ENCODE measurements at regions not wholly inside any gene's neighbourhood (a gene's known extent, or its start where the extent isn't known, plus 50 kb on each side); places are given as distances from the start of the nearest gene placed in this dataset.
A peak's percentile ranks its signal among the peaks of the same experiment; 100 is the strongest.

DNA sequence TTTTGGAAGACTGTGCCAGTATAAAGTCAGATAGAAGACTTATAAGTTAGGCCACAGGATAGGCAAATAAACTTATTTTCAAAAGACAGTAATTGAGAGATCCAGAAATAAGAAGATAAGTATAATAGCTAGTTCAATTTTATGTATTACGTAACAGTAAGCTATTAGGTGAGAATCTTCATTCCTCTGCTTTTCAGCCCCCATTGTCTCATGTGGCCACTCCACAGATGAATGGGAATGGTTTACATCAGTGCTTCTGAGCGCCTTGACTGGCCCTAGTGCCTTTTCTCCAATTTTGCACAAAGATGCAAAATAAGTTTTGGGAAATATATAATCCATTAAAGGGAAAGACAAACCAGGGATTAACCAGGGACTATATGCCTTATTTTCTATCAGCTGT lies 550.5 kb downstream of the MMUT start:
- DNase-seq (ENCODE audit: low read depth): no peak

DNA sequence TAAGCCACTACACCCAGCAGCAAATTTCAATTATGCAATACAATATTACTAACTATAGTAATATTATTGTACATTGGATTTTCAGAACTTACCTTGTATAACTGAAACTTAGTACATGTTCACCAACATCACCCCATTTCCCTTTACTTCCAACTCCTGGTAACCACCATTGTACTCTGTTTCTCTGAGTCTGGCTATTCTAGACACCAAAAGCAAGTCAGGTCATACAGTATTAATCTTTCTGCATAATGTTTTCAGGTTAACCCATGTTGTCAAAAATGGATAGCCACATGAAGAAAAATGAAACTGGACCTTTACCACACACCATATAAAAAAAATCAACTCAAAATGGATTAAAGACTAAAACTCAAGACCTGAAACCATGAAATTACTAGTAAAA lies 558.2 kb downstream of the MMUT start:
- DNase-seq (ENCODE audit: low read depth): no peak

GRCh38 chr6:48894469-48894868 lies 568.6 kb downstream of the MMUT start:
- no peak for DNase-seq (ENCODE audit: low read depth)

GRCh38 chr6:48893048-48893447 lies 570.0 kb downstream of the MMUT start:
- no peak for DNase-seq (ENCODE audit: low read depth)

DNA sequence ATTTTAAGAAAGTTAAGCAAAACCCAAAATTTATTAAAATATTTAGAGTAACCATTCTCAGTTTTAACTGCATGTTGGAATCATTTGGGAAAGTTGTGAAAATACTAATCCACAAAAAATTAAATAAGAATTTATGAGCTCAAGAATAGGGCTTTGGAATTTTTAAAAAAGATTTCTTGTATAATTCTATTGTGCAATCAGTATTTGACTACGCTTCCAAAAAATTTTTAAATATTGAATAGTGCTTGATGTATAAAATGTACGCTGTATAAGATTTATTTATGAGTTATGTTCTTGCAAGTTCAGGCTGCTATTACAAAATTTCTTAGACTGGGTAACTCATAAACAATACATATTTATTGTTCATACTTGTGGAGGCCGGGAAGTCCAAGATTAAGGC lies 571.7 kb downstream of the MMUT start:
- DNase-seq (ENCODE audit: low read depth): no peak

DNA sequence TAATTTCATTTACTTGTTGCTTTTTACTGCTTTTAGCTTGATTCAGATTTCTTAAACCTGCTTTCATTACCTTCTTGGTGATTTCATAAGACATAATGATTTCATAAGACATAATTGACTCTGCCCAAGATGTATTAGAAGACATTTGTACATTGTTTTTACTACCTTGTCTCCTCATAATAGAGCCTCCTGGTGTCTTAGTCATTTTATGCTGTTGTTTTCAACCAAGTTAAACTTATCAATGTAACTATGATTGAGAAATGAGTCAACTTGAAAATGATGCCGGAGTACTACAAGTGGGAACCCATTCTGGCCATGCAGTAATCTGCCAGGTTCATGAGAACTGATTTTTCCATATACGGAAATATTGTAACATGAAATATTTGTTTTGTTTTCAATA lies 573.6 kb downstream of the MMUT start:
- no peak for DNase-seq (ENCODE audit: low read depth)

DNA sequence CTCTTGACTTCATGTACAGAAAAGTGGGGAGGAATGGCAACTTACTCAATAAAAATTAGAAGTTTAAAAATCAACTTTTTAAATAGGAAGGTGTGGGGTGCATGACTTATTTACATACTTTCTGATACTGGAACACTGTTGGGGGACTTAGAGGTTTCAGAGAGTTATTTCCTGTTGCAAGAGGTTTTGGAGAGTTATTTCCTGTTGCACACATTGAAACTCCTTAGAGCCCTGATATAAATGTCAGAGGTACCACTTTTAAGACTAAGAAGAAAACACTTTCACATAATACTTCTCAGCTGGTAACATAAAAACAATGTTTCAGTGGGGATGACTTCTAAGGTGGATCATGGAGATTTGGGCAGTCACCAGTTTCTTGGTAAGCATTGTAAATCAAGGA lies 579.9 kb downstream of the MMUT start:
- DNase-seq (ENCODE audit: low read depth): no peak

DNA sequence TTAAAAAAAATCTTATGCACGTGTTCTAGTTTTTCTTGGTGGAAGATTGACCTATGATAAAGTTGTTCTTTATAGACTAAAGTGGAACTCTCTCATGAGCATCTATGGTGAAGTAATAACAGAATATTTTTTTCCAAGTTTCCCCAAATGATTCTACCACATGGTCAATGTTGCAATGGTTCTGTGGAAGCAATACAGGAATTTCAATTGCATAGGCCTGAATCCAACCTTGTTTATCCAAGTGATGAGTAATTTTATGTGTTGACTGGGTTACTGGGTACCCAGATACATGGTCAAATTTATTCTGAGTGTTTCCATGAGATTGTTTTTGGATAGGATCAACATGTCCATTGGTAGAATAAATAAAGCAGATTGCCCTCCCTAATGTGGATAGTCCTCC lies 581.5 kb downstream of the MMUT start:
- DNase-seq (ENCODE audit: low read depth): no peak

GRCh38 chr6:48869595-48869994 lies 593.5 kb downstream of the MMUT start:
- no peak for DNase-seq (ENCODE audit: low read depth)

- no peak for DNase-seq (ENCODE audit: low read depth)
Measured at GRCh38 chr6:48866682-48867081, 596.4 kb downstream of the MMUT start.

DNA sequence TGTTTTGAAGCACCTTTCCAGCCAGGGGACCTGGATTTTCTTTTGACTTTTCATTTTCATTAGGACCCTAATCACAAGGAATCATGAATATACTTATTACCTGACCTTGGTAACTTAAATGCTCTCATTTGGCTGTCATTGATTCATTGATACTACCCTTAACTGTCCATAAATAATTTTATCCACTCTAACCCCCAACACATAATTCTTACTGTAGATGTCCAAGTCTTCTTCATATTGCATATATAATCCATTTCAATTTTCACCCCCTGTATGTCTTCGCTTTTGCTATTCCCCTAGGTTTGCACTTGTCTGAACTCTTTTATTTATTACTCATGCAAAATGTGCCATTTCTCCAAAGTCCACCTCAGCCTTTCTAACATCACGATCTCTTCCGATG lies 602.9 kb downstream of the MMUT start:
- no peak for DNase-seq (ENCODE audit: low read depth)

DNA sequence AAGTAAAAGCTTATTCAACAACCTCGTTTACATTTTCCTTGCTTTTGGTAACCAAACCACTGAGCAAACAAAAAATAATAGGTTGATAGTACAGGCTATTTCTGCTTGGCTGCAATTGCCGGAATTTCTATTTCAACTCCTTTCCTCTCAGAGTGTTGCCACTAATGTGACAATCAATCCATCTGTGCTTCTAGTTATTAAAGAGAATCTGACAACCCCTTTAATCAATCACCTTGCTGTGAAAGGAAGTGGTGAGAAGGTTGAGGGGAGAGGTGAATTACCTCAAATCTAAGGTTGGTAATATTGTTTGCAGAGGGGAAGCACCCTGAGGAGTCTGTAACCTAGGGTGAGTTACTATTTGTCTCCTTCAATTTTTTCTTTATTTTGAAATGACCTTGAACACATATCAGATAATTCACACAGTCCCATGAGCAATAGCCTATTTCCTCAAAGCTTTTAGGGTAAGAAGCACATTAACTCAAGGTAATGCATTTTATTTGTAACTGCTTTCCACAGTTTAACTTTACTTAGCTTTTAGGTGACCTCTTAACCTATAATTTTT lies 603.4 kb downstream of the MMUT start:
- DNase-seq (ENCODE audit: low read depth): no peak

DNA sequence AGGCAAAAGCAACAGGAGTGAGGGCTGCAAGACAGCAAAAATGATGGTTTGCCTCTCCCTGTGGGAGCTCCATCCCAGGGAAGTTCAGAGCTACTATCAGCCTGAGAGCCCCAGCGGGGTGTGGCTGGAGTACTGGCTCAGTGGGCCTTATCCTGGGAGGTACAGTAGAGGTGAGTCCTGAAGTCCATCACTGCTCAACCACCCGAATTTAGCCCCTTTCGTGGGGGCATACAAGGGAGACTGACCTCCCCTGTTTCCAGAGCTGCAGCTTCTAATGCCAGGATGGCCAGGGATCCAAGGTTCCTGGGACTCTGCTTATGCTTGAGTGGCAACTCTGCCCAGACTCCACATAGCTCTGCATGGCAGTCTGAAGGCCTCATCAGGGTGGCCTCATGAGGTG lies 617.8 kb downstream of the MMUT start:
- no peak for DNase-seq (ENCODE audit: low read depth)

- no peak for DNase-seq (ENCODE audit: low read depth)
Measured at GRCh38 chr6:48844696-48845095, 618.4 kb downstream of the MMUT start.

DNA sequence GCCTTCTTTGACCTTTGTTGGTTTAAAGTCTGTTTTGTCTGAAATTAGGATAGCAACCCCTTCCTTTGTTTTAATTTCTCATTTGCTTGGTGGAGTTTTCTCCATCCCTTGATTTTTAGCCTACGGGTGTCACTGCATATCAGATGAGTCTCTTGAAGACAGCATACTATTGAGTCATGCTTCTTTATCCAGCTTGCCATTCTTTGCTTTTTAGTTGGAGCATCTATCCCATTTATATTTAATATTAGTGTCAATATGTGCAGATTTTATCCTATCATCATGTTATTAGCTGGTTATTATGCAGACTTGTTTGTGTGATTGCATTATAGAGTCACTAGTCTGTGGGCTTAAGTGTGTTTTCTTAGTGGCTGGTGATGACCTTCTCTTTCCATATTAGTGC lies 622.2 kb downstream of the MMUT start:
- DNase-seq (ENCODE audit: low read depth): no peak

DNA sequence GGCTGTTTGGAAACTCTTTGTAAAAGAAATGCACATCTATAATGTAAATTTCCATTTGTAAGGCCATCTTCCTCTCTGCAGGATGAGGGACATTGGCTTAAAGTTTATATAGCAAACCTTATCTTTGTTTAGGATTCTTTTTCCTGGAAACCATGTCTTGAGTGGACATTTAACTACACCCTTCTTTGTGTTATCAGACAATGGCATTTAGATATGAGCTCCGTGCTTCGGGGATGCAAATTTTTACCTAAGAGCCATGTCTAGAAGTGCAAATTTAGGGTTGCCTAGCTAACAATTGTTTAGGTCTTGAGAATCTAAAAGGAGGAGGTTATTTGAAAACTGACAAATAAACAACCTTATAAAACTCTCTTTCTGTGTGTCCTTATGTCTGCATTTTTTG lies 623.8 kb downstream of the MMUT start:
- DNase-seq (ENCODE audit: low read depth): no peak

GRCh38 chr6:48837744-48838143 lies 625.3 kb downstream of the MMUT start:
- no peak for DNase-seq (ENCODE audit: low read depth)

GRCh38 chr6:48835421-48835958 lies 627.6 kb downstream of the MMUT start:
- DNase-seq (ENCODE audit: low read depth): no peak

DNA sequence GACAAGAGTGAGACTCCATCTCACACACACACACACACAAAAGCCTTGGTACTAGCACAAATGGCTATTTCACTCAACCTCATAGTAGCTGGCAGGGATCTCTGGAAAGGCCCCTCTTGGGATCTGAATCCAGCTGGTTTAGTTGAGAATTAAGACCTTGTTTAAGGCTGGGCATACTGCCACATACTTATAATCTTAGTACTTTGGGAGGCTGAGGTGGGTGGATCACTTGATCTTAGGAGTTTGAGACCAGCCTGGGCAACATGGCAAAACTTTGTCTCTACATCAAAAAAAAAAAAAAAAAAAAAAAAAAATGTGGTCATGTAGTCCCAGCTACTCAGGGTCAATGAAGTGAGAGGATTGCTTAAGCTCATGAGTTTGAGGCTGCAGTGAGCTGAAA lies 628.3 kb downstream of the MMUT start:
- DNase-seq (ENCODE audit: low read depth): peak; percentile 69

- DNase-seq (ENCODE audit: low read depth): no peak
Measured at GRCh38 chr6:48833916-48834315, 629.1 kb downstream of the MMUT start.

DNA sequence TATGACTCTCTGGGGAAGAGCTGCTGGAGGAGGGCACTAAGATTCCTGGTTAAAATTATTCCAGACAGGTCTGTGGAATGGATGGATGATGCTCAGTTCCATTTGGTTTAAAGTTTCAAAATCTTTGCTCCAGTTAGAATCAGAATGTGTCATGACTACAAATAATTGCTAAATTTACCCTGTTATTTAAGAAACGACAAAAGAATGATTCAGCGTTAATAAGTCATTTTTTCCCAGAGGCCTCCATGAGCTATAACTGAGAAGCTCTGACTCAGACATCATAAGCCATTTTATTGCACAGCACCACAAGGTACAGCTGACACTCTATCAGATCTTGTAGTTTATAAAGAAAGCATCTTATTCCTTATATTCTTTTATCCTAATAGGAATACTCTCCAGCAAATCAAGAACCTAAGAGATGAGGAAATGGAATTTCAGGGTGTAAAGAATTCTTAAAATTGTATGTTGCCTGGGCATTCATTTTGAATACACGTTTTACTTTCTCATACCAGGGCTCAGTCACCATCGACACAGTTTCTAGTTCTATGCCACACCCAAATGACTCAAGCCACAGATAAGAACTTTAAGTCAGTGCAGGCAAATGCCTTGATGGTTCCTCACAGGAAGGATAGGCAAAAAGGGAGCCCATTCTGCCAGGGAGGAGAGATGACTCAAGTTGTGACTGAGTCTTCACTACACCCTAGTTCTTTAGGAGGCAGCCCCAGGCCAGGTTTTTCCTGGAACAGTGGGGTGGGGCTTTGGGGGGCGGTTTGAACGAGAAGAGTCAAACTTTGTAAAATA lies 636.0 kb downstream of the MMUT start:
- DNase-seq (ENCODE audit: low read depth): peak; percentile 85

GRCh38 chr6:48826152-48826515 lies 636.9 kb downstream of the MMUT start:
- no peak for DNase-seq (ENCODE audit: low read depth)

GRCh38 chr6:48825501-48826151 lies 637.4 kb downstream of the MMUT start:
- DNase-seq (ENCODE audit: low read depth): no peak

All from fibroblast of the conjunctiva (primary cell).